Endodermal cell (in vitro differentiated cells): ENCODE measurements at regions not wholly inside any gene's neighbourhood (a gene's known extent, or its start where the extent isn't known, plus 50 kb on each side); places are given as distances from the start of the nearest gene placed in this dataset.

Experiments used
- DNase-seq: peaks from one replicate; pipeline ENCODE4 v3.0.0-alpha.2; 2017
- H3K27ac ChIP-seq: 2 replicates; pipeline ENCODE4 v1.5.1; 2013; ENCODE audit warnings: mild to moderate bottlenecking, low read depth, low read length, moderate library complexity
- H3K27me3 ChIP-seq: 2 replicates; pipeline ENCODE4 v1.6.1; 2013; ENCODE audit warnings: mild to moderate bottlenecking, low read length, moderate library complexity; ENCODE audit not compliant: insufficient read depth, control insufficient read depth, poor library complexity, severe bottlenecking
- H3K36me3 ChIP-seq: 2 replicates; pipeline ENCODE4 v1.7.0; 2013; ENCODE audit warnings: mild to moderate bottlenecking, low read length, moderate library complexity; ENCODE audit not compliant: control insufficient read depth, insufficient read depth
- H3K4me1 ChIP-seq: one replicate; pipeline ENCODE4 v1.7.0; 2013; ENCODE audit warnings: low read length; ENCODE audit not compliant: control insufficient read depth, insufficient read depth
- H3K4me3 ChIP-seq: 2 replicates; pipeline ENCODE4 v1.5.1; 2013; ENCODE audit warnings: mild to moderate bottlenecking, low read length, moderate library complexity
- H3K9ac ChIP-seq: 2 replicates; pipeline ENCODE4 v1.6.1; 2013; ENCODE audit warnings: mild to moderate bottlenecking, low read length, moderate library complexity; ENCODE audit not compliant: poor library complexity, severe bottlenecking; ENCODE audit errors: extremely low read depth
- H3K9me3 ChIP-seq: 2 replicates; pipeline ENCODE4 v1.6.1; 2013; ENCODE audit warnings: mild to moderate bottlenecking, low read length, moderate library complexity; ENCODE audit not compliant: control insufficient read depth
- H3K27ac Mint-ChIP-seq: 2 replicates; pipeline ENCODE4 v1.8.0; 2020; ENCODE audit warnings: mixed read lengths
- H3K27me3 Mint-ChIP-seq: 2 replicates; pipeline ENCODE4 v1.8.0; 2021; ENCODE audit warnings: mild to moderate bottlenecking, mixed read lengths; ENCODE audit not compliant: insufficient read depth
- H3K36me3 Mint-ChIP-seq: 2 replicates; pipeline ENCODE4 v1.8.0; 2020; ENCODE audit warnings: low read depth, mixed read lengths
- H3K4me1 Mint-ChIP-seq: 2 replicates; pipeline ENCODE4 v1.8.0; 2020; ENCODE audit warnings: mixed read lengths
- H3K4me3 Mint-ChIP-seq: 2 replicates; pipeline ENCODE4 v1.8.0; 2020; ENCODE audit warnings: mild to moderate bottlenecking, moderate library complexity, mixed read lengths
- H3K9me3 Mint-ChIP-seq: 2 replicates; pipeline ENCODE4 v1.8.0; 2020; ENCODE audit warnings: mild to moderate bottlenecking, mixed read lengths
- WGBS, 2 experiments: methylation state at CpG; one replicate each; pipeline versions ENCODE4 v1.1.5 to v1.1.7; 2013; ENCODE audit warnings: missing lambda C conversion rate in 2 of 2, mixed read lengths in 1 of 2; ENCODE audit not compliant: insufficient coverage in 1 of 2, insufficient read length in 1 of 2; 5-methylcytosine and 5-hydroxymethylcytosine counted together
- TF ChIP-seq, protein P1 (sequence below): fragments of 200-600 bp; sonication (generic); conservative IDR thresholded peaks from 2 replicates; pipeline ENCODE4 v1.5.0; 2021; ENCODE audit warnings: antibody characterized with exemption, mild to moderate bottlenecking

DNA sequence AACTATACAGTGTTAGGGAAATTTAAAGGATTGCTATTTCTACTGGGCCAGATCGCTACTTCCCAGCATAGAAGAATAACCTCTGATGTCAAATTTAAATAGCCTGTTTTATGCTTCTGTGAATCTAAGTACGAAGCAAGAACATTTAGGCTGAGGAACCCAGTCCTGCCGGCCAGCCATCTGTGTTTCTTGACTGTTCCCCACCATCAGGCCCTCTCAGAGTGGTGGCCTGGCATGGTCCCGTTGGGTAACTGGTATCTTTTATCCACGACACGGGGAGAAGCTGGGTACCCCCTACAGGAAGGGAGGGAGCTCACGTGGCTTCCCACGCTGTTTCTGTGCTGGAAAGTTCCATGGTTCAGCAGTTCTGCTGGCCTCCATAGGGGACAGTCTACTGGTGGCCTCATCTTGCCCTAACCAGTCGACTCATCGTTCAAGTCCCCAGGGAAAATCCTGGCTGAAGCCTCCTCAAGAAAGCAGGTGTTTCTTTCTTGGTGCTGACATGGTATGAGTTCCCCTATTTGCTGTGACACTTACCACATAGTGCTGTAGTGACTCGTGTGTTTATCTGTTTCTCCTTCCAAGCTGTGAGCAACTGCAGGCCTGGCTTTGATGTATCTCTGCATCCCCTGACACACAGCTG is 201.7 kb upstream of the NLRP1 start:
- no peaks in the 10 kb centered on the region for H3K36me3 ChIP-seq
- Mint-ChIP-seq H3K9me3 (peaks cover 16% of the 10 kb centered on the region), H3K27ac (no peak overlapping the region), H3K4me3 (no peak overlapping the region), H3K36me3 (no peaks in the 10 kb centered on the region), H3K27me3 (peaks cover 28% of the 10 kb centered on the region), H3K4me1 (no peaks in the 10 kb centered on the region)
- no peaks in the 10 kb centered on the region for H3K4me1 ChIP-seq
- H3K9ac ChIP-seq = no peak overlapping the region
- no peak for DNase-seq
- H3K9me3 ChIP-seq = peaks cover 12% of the 10 kb centered on the region
- H3K27me3 ChIP-seq = no peaks in the 10 kb centered on the region
- H3K4me3 ChIP-seq = no peak overlapping the region
- WGBS, 2 experiments = 85 to 90% methylated on average over 9 to 11 of the region's 11 CpGs
- TF ChIP-seq, protein P1, sequence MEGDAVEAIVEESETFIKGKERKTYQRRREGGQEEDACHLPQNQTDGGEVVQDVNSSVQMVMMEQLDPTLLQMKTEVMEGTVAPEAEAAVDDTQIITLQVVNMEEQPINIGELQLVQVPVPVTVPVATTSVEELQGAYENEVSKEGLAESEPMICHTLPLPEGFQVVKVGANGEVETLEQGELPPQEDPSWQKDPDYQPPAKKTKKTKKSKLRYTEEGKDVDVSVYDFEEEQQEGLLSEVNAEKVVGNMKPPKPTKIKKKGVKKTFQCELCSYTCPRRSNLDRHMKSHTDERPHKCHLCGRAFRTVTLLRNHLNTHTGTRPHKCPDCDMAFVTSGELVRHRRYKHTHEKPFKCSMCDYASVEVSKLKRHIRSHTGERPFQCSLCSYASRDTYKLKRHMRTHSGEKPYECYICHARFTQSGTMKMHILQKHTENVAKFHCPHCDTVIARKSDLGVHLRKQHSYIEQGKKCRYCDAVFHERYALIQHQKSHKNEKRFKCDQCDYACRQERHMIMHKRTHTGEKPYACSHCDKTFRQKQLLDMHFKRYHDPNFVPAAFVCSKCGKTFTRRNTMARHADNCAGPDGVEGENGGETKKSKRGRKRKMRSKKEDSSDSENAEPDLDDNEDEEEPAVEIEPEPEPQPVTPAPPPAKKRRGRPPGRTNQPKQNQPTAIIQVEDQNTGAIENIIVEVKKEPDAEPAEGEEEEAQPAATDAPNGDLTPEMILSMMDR = peak; percentile 41
- no peak overlapping the region for H3K27ac ChIP-seq

DNA sequence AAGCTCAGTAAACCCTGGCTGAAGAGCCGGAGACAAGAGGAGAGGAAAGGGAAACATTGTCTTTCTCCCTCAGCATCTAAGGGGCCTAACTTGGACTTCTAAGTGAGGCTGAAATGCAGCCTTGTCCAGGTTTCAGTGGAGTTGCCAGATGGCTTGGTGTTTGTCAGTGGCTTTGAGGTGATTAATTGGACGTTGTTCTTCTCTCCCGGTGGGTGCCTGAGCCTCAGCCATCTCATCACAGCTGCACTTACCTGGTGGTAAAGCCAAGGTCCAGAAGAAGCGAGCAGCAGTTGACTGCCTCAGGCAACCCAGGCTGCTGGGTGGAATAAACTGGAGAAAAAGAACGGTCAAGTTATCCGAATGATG is 202.2 kb upstream of the NLRP1 start:
- no peaks in the 10 kb centered on the region for H3K4me1 ChIP-seq
- Mint-ChIP-seq H3K9me3 (peaks cover 16% of the 10 kb centered on the region), H3K27me3 (peaks cover 32% of the 10 kb centered on the region), H3K4me3 (no peak overlapping the region), H3K4me1 (no peaks in the 10 kb centered on the region), H3K36me3 (no peaks in the 10 kb centered on the region), H3K27ac (no peak overlapping the region)
- no peak overlapping the region for H3K9ac ChIP-seq
- 95 to 96% methylated on average over 3 to 6 of the region's 6 CpGs for WGBS, 2 experiments
- no peaks in the 10 kb centered on the region for H3K27me3 ChIP-seq
- no peaks in the 10 kb centered on the region for H3K36me3 ChIP-seq
- TF ChIP-seq, protein P1 = no peak
- H3K9me3 ChIP-seq = peaks cover 12% of the 10 kb centered on the region
- no peak overlapping the region for H3K4me3 ChIP-seq
- no peak for DNase-seq
- no peak overlapping the region for H3K27ac ChIP-seq

DNA sequence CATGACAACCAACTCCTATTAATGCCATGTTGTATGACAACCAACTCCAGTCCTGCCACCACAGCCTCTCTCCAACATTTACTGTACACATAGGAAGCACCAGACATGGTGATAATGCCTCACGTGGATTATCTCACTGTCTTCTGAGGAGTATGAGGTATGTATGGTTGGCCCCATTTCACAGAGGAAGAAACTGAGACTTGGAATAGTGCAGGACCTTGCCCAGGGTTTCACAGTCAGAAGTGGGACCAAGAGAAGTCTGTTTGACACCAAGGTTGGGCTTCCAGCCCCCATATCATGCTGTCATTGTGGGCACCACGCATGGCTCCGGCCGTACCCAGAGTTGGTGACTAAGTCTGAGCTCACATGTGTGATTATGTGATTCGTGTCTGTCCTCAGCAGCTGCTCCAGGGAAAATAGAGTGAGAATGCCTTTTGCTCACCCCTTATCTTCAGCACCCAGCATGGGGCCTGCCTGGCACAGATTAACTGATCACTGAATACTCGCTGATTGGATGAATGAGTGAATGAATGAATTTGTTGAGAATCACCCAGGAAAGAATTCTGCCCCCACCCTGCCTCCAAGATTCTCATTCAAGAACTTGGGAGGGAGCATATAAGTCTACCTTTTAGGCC is 204.1 kb upstream of the NLRP1 start:
- Histone ChIP-seq H3K4me3 (no peak overlapping the region), H3K9ac (no peak overlapping the region), H3K27ac (no peak overlapping the region), H3K27me3 (no peaks in the 10 kb centered on the region), H3K9me3 (peaks cover 18% of the 10 kb centered on the region), H3K36me3 (no peaks in the 10 kb centered on the region), H3K4me1 (no peaks in the 10 kb centered on the region)
- 97 to 100% methylated on average over 4 to 6 of the region's 6 CpGs for WGBS, 2 experiments
- TF ChIP-seq, protein P1 = no peak
- Mint-ChIP-seq H3K27me3 (peaks cover 33% of the 10 kb centered on the region), H3K9me3 (peaks cover 14% of the 10 kb centered on the region), H3K36me3 (no peaks in the 10 kb centered on the region), H3K4me3 (no peak overlapping the region), H3K27ac (no peak overlapping the region), H3K4me1 (no peaks in the 10 kb centered on the region)
- DNase-seq = peak; percentile 63
